ENCODE measurements at regions not wholly inside any gene's neighbourhood (a gene's known extent, or its start where the extent isn't known, plus 50 kb on each side); places are given as distances from the start of the nearest gene placed in this dataset.

DNA sequence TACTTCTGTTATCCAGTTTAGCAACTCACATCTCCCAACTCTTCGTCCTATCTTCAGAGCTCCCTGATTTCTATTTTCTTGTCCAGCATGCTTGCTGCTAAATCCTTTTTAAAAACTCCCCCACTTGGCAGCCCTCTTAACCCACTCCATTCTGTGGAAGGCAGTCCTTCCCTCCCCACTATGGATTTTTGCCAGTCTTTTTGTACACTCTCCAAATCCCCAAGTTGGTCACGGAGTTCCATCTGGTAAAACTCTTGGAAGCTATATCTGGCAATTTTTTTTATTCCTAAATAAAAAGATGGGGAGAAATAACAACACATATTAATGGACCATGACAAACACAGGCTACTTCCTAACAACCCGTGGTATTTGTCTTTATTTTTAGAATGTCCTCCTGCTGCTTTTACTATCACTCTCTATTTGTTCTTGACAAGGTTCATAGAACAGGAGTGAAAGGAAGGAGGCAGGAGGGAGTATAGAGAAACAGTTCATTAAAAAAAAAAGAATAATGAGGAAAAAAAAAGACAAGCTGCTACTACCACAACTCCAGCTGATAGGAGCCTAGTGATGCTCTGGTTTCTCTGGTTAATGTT lies 120.0 kb upstream of the THSD7B start:
- H3K27me3 ChIP-seq (ENCODE audit: insufficient read depth, low read length), result no peaks in the 10 kb centered on the region
- H2AFZ ChIP-seq (ENCODE audit: low read depth, low read length), result no peak overlapping the region
- no peaks in the 10 kb centered on the region for H3K36me3 ChIP-seq (ENCODE audit: insufficient read depth, low read length)
- no peak overlapping the region for H3K4me3 ChIP-seq (ENCODE audit: low read length)
- H3K4me1 ChIP-seq (ENCODE audit: insufficient read depth, low read length), result no peaks in the 10 kb centered on the region
- no peaks in the 10 kb centered on the region for H3K9me3 ChIP-seq (ENCODE audit: low read length)

DNA sequence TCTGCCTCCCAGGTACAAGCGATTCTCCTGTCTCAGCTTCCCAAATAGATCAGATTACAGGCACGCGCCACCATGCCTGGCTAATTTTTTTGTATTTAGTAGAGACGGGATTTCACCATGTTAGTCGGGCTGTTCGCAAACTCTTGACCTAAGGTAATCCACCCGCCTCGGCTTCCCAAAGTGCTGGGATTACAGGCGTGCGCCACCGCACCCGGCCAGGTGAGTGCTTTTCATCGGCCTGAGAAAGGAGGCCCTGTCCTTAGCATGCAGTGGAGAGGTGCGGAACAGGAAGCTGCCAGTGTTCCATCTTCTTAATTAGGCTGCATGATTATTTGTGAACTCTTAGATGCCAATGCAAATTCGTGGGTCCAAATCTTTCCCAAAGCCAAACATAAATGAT lies 125.7 kb upstream of the THSD7B start:
- Histone ChIP-seq H3K27me3 (ENCODE audit: insufficient read depth, low read length) (no peaks in the 10 kb centered on the region), H2AFZ (ENCODE audit: low read depth, low read length) (no peak overlapping the region), H3K9me3 (ENCODE audit: low read length) (no peaks in the 10 kb centered on the region), H3K4me3 (ENCODE audit: low read length) (no peak overlapping the region), H3K36me3 (ENCODE audit: insufficient read depth, low read length) (no peaks in the 10 kb centered on the region), H3K4me1 (ENCODE audit: insufficient read depth, low read length) (no peaks in the 10 kb centered on the region)

GRCh38 chr2:136638193-136638592 lies 127.2 kb upstream of the THSD7B start:
- H2AFZ ChIP-seq (ENCODE audit: low read depth, low read length), result no peak overlapping the region
- no peaks in the 10 kb centered on the region for H3K36me3 ChIP-seq (ENCODE audit: insufficient read depth, low read length)
- H3K27me3 ChIP-seq (ENCODE audit: insufficient read depth, low read length), result no peaks in the 10 kb centered on the region
- no peaks in the 10 kb centered on the region for H3K9me3 ChIP-seq (ENCODE audit: low read length)
- H3K4me1 ChIP-seq (ENCODE audit: insufficient read depth, low read length), result no peaks in the 10 kb centered on the region
- H3K4me3 ChIP-seq (ENCODE audit: low read length), result no peak overlapping the region

DNA sequence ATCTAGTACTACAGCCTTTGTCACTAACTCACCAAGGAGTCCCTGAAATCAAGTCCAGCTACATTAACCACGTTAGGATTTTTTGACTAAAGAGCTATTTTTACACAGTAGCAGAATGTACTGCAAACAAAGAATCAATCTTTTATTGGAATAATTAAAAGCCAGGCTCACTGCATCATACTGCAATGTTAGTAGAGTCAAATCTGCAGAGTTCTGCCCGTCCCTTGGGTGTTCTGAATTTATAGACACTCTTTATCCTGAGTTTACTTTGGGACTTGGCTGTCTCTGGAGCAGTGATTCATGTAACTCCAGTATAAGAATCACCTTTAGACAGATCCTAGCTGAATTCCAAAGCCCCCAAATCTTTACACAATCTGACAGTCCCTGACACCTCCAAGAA lies 127.9 kb upstream of the THSD7B start:
- H3K36me3 ChIP-seq (ENCODE audit: insufficient read depth, low read length), result no peaks in the 10 kb centered on the region
- H3K27me3 ChIP-seq (ENCODE audit: insufficient read depth, low read length), result no peaks in the 10 kb centered on the region
- H2AFZ ChIP-seq (ENCODE audit: low read depth, low read length), result no peak overlapping the region
- H3K4me3 ChIP-seq (ENCODE audit: low read length), result no peak overlapping the region
- H3K9me3 ChIP-seq (ENCODE audit: low read length), result no peaks in the 10 kb centered on the region
- H3K4me1 ChIP-seq (ENCODE audit: insufficient read depth, low read length), result no peaks in the 10 kb centered on the region

- Histone ChIP-seq H3K27me3 (ENCODE audit: insufficient read depth, low read length) (no peaks in the 10 kb centered on the region), H2AFZ (ENCODE audit: low read depth, low read length) (no peak overlapping the region), H3K9me3 (ENCODE audit: low read length) (no peaks in the 10 kb centered on the region), H3K4me1 (ENCODE audit: insufficient read depth, low read length) (no peaks in the 10 kb centered on the region), H3K36me3 (ENCODE audit: insufficient read depth, low read length) (no peaks in the 10 kb centered on the region), H3K4me3 (ENCODE audit: low read length) (no peak overlapping the region)
Observed at GRCh38 chr2:136628490-136628889, 136.9 kb upstream of the THSD7B start.

DNA sequence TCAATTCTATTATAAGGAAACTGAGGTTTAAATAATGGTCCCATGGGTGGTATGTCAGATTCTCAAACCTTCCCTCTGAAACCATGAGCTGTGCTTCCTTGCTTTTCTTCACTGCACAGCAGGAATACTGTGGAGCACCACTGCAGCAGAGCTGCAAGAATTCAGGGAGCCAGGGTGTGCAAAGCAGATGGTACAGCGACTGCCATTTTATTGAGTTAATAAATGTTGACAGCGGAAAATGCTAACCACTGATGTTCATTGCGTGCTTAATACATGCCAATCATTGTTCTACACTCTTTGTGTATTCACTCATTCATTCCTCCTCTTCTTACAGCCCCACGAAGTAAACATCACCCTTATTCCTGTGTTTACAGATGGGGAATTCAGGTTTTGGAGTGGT lies 152.2 kb upstream of the THSD7B start:
- no peak overlapping the region for H3K4me3 ChIP-seq (ENCODE audit: low read length)
- H3K9me3 ChIP-seq (ENCODE audit: low read length), result no peaks in the 10 kb centered on the region
- no peaks in the 10 kb centered on the region for H3K27me3 ChIP-seq (ENCODE audit: insufficient read depth, low read length)
- no peaks in the 10 kb centered on the region for H3K4me1 ChIP-seq (ENCODE audit: insufficient read depth, low read length)
- no peak overlapping the region for H2AFZ ChIP-seq (ENCODE audit: low read depth, low read length)
- H3K36me3 ChIP-seq (ENCODE audit: insufficient read depth, low read length), result no peaks in the 10 kb centered on the region

- Histone ChIP-seq H3K9me3 (ENCODE audit: low read length) (no peaks in the 10 kb centered on the region), H3K27me3 (ENCODE audit: insufficient read depth, low read length) (no peaks in the 10 kb centered on the region), H3K36me3 (ENCODE audit: insufficient read depth, low read length) (no peaks in the 10 kb centered on the region), H3K4me1 (ENCODE audit: insufficient read depth, low read length) (no peaks in the 10 kb centered on the region), H2AFZ (ENCODE audit: low read depth, low read length) (no peak overlapping the region), H3K4me3 (ENCODE audit: low read length) (no peak overlapping the region)
Observed at GRCh38 chr2:136612079-136612478, 153.3 kb upstream of the THSD7B start.

GRCh38 chr2:136611451-136611850 lies 153.9 kb upstream of the THSD7B start:
- Histone ChIP-seq H2AFZ (ENCODE audit: low read depth, low read length) (no peak overlapping the region), H3K9me3 (ENCODE audit: low read length) (no peaks in the 10 kb centered on the region), H3K36me3 (ENCODE audit: insufficient read depth, low read length) (no peaks in the 10 kb centered on the region), H3K4me3 (ENCODE audit: low read length) (no peak overlapping the region), H3K4me1 (ENCODE audit: insufficient read depth, low read length) (no peaks in the 10 kb centered on the region), H3K27me3 (ENCODE audit: insufficient read depth, low read length) (no peaks in the 10 kb centered on the region)

GRCh38 chr2:136582628-136583205 lies 182.6 kb upstream of the THSD7B start:
- H2AFZ ChIP-seq (ENCODE audit: low read depth, low read length), result no peak overlapping the region
- H3K27me3 ChIP-seq (ENCODE audit: insufficient read depth, low read length), result no peaks in the 10 kb centered on the region
- H3K4me3 ChIP-seq (ENCODE audit: low read length), result no peak overlapping the region
- no peaks in the 10 kb centered on the region for H3K4me1 ChIP-seq (ENCODE audit: insufficient read depth, low read length)
- H3K36me3 ChIP-seq (ENCODE audit: insufficient read depth, low read length), result no peaks in the 10 kb centered on the region
- H3K9me3 ChIP-seq (ENCODE audit: low read length), result no peaks in the 10 kb centered on the region

DNA sequence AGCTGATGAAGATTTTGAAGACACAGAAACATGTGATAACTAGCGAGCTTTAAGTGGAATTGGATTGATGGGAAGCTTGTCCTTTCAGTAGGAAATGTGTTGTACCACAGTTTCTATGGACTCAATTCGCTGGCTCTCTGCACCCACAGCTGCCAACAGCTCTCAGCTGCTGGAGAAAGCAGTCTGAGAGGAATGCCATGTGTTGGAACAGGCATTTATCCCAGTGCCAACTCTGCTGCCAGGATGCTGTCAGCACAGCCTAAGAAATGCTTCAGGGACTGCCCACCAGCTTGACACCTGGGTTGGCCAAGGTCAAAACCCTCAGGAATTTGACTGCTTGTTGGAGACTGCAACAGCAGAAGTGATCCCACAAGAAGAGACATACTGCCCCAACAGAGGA lies 193.0 kb upstream of the THSD7B start:
- Histone ChIP-seq H3K4me3 (ENCODE audit: low read length) (no peak overlapping the region), H3K4me1 (ENCODE audit: insufficient read depth, low read length) (no peaks in the 10 kb centered on the region), H3K27me3 (ENCODE audit: insufficient read depth, low read length) (no peaks in the 10 kb centered on the region), H2AFZ (ENCODE audit: low read depth, low read length) (no peak overlapping the region), H3K9me3 (ENCODE audit: low read length) (no peaks in the 10 kb centered on the region), H3K36me3 (ENCODE audit: insufficient read depth, low read length) (no peaks in the 10 kb centered on the region)

GRCh38 chr2:136557203-136557602 lies 208.1 kb upstream of the THSD7B start:
- no peak overlapping the region for H2AFZ ChIP-seq (ENCODE audit: low read depth, low read length)
- no peaks in the 10 kb centered on the region for H3K27me3 ChIP-seq (ENCODE audit: insufficient read depth, low read length)
- no peaks in the 10 kb centered on the region for H3K36me3 ChIP-seq (ENCODE audit: insufficient read depth, low read length)
- H3K4me1 ChIP-seq (ENCODE audit: insufficient read depth, low read length), result no peaks in the 10 kb centered on the region
- no peak overlapping the region for H3K4me3 ChIP-seq (ENCODE audit: low read length)
- H3K9me3 ChIP-seq (ENCODE audit: low read length), result no peaks in the 10 kb centered on the region

- Histone ChIP-seq H3K27me3 (ENCODE audit: insufficient read depth, low read length) (no peaks in the 10 kb centered on the region), H3K4me3 (ENCODE audit: low read length) (no peak overlapping the region), H3K36me3 (ENCODE audit: insufficient read depth, low read length) (no peaks in the 10 kb centered on the region), H3K4me1 (ENCODE audit: insufficient read depth, low read length) (no peaks in the 10 kb centered on the region), H2AFZ (ENCODE audit: low read depth, low read length) (no peak overlapping the region), H3K9me3 (ENCODE audit: low read length) (no peaks in the 10 kb centered on the region)
Observed at GRCh38 chr2:136550181-136550580, 215.2 kb upstream of the THSD7B start.

GRCh38 chr2:136539355-136539754 lies 226.0 kb upstream of the THSD7B start:
- Histone ChIP-seq H3K27me3 (ENCODE audit: insufficient read depth, low read length) (no peaks in the 10 kb centered on the region), H3K36me3 (ENCODE audit: insufficient read depth, low read length) (no peaks in the 10 kb centered on the region), H2AFZ (ENCODE audit: low read depth, low read length) (no peak overlapping the region), H3K9me3 (ENCODE audit: low read length) (no peaks in the 10 kb centered on the region), H3K4me1 (ENCODE audit: insufficient read depth, low read length) (no peaks in the 10 kb centered on the region), H3K4me3 (ENCODE audit: low read length) (no peak overlapping the region)

- Histone ChIP-seq H3K36me3 (ENCODE audit: insufficient read depth, low read length) (no peaks in the 10 kb centered on the region), H3K4me1 (ENCODE audit: insufficient read depth, low read length) (no peaks in the 10 kb centered on the region), H2AFZ (ENCODE audit: low read depth, low read length) (no peak overlapping the region), H3K4me3 (ENCODE audit: low read length) (no peak overlapping the region), H3K9me3 (ENCODE audit: low read length) (no peaks in the 10 kb centered on the region), H3K27me3 (ENCODE audit: insufficient read depth, low read length) (no peaks in the 10 kb centered on the region)
Observed at GRCh38 chr2:136538489-136538888, 226.9 kb upstream of the THSD7B start.

All from neuron (in vitro differentiated cells).